HG03378 (cell line): ENCODE measurements at regions not wholly inside any gene's neighbourhood (a gene's known extent, or its start where the extent isn't known, plus 50 kb on each side); places are given as distances from the start of the nearest gene placed in this dataset.
"Not testable (repeated sequence)": the region's sequence is repeated elsewhere in the genome, so short reads cannot be mapped to it uniquely, and the experiment has no call there.

Source experiments
- ATAC-seq: cut with Tn5 transposase; IDR thresholded peaks from one replicate; pipeline ENCODE4 v1.9.1; 2021; ENCODE audit warnings: mild to moderate bottlenecking, moderate library complexity; ENCODE audit not compliant: unreplicated experiment

GRCh38 chr12:131192951-131193350, 239.2 kb downstream of the ADGRD1 start:
- ATAC-seq = no peak

DNA sequence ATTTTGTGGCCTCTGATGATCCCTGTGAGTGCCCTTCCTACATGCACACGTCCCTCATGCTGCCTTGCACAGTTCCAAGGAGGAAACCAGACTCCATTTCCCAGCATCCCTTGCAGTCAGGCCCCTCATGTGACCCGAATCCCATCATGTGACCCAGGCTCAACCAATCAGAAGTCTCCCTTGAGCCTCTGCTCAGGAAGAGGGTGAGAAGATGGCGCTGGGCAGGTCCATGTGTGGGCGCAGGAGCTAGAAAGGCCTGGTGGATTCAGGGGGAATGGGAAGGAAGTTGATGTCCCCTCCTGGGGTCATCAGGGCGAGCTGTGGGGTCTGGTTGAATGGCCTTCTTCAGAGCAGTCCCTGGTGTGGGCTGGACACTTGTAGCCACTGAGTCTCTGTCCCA, 240.5 kb downstream of the ADGRD1 start:
- no peak for ATAC-seq

DNA sequence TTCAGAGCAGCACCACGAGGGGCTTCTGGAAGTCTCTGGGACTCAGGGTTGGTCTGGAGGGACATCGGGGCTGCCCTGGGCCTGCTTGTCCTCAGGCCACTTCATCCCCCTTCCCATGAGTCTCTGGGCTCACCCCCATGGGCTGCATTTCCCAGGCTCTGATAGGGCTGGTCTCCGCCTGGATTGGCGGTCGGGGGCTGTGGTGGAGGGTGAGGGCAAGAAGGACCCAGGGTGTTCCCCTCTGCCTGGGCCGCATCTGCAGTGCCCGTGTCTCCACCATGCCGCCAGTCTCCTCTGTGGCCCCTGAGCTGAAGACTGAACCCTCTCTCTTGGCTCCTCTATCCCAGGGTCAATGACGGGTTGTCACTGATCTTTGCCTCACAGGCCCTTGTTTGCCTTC, 242.1 kb downstream of the ADGRD1 start:
- no peak for ATAC-seq

GRCh38 chr12:131196220-131196619, 242.5 kb downstream of the ADGRD1 start:
- no peak for ATAC-seq

GRCh38 chr12:131197490-131197889, 243.8 kb downstream of the ADGRD1 start:
- no peak for ATAC-seq

DNA sequence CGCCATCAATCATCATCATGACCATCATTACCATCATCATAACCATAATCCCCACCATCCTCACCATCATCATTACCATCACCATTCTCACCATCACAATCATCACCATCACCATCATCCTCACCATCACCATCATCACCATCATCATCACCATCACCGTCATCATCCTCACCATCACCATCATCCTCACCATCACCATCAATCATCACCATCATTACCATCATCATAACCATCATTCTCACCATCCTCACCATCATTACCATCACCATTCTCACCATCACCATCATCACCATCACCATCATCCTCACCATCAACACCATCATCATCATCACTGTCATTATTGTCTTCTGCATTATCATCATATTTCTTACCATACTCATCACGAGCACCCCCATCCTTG, 245.5 kb downstream of the ADGRD1 start:
- no peak for ATAC-seq

DNA sequence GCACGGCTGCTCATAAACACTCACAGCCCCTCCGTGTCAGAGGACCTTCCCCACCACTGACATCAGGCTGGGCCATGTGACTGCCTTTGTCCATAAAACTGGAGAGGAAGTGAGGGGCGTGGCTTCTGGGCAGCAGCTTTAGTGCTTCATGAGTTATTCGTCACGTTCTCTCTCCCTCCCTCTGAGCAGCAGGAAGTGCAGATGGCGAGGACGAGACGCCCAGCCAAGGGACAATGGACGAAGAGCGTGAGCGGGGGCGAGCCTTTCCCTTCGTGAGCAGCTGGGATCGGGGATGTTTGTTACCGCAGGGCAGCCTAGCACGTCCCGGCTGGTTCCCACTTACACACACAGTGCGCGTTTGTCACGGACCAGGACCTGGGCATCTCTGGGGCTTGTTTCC, 248.2 kb downstream of the ADGRD1 start:
- not testable (repeated sequence) for ATAC-seq

DNA sequence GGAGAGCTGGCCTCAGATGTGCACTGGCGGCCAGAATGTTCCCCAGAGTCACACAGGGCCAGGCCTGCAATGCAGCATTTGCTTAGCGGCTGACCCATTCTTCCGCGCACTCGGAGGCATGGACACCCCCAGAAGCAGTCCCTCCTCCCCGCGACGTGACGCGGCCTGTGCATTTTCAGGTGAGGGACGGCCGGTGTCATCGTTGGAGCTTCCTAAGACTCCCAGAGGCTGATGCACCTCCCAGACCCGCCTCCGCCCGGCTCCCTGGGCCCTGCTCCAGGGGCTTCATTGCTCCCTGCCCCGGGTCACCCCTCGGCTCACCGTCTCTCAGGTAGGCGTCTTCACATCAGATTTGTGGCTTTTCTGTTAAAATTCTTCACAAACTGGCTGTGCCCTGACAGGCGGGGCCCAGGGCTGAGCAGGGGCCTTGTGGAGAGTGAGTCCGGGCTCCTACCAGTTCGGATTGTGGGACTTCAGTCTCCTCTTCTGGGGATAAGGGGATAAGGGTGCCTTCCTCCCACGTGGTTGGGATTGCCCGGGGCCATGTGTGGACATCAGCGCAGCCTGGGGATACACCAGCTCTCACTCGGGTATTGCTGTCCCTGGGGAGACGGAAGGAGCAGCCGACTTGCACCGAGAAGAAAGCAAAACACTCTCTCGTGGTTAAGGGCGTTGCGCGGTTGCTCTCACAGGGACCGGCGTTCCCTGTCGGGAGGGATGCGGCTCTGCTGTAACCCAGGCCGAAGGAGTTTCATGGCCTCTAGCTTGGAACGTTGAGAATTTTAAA, 249.1 kb downstream of the ADGRD1 start:
- no peak for ATAC-seq

- ATAC-seq = no peak
These were observed 250.1 kb downstream of the ADGRD1 start for GRCh38 chr12:131203666-131204415.

GRCh38 chr12:131204416-131205274, 250.9 kb downstream of the ADGRD1 start:
- no peak for ATAC-seq

DNA sequence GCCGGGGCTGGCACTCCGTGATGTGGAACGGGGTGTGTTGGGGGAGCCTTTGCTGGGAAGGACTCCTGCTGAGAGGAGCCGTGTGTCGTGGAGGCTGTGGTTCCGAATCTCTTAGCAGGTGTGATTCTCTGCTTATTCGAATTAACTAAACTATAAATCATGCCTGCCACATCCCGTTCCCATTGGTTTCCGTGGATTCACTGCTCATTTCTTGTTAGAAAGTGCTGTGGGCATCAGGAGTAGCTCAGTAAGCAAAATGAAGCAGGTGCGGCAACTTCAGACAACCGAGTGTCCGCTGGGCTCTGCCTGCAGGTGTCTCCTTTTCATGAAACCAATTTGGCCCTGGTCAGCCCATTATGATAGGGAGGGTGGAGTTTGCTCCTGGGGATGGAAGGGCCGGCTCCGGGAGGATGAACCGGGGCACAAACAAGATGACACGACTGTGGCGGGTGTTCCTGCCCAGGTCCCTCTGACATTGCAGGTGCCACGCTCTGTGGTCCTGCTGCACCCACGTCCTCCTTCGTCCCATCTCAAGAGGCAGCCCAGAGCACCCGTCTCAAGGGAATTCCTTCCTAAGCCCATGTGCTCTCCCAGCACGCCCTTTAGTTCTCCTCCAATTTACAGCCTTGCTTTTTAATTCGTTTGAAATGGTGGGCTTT, 251.7 kb downstream of the ADGRD1 start:
- not testable (repeated sequence) for ATAC-seq

- ATAC-seq = not testable (repeated sequence)
These were observed 253.1 kb downstream of the ADGRD1 start for GRCh38 chr12:131206630-131207299.

- not testable (repeated sequence) for ATAC-seq
These were observed 253.6 kb downstream of the ADGRD1 start for GRCh38 chr12:131207300-131207660.

DNA sequence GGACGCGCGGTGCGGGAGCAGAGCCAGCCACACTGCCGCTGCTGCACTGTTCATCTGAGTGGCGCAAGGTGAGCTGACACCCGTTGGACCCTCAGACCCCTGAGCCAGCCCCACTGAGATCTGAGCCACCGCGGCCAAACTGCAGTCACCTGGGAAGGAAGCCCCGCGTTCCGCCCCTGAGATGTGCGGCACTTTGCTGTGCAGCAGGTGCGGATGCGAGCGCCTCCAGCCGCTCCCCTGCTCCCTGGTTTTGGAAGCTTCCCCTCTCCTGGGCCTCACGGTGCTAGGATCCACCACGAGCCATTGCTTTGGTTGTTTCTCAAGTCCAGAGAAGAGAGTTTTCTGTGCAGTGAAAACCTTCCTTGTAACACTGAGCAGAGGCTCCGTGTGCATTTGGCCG, 254.1 kb downstream of the ADGRD1 start:
- ATAC-seq = not testable (repeated sequence)

- ATAC-seq = no peak
These were observed 254.7 kb downstream of the ADGRD1 start for GRCh38 chr12:131208425-131208824.

GRCh38 chr12:131209082-131210070, 255.7 kb downstream of the ADGRD1 start:
- no peak for ATAC-seq

- ATAC-seq = no peak
These were observed 257.0 kb downstream of the ADGRD1 start for GRCh38 chr12:131210506-131211339.

GRCh38 chr12:131211340-131211938, 257.7 kb downstream of the ADGRD1 start:
- no peak for ATAC-seq
